Progenitor cell of endocrine pancreas (in vitro differentiated cells): ENCODE measurements at regions not wholly inside any gene's neighbourhood (a gene's known extent, or its start where the extent isn't known, plus 50 kb on each side); places are given as distances from the start of the nearest gene placed in this dataset.
A peak's percentile ranks its signal among the peaks of the same experiment; 100 is the strongest.

Experiments
- DNase-seq: peaks from one replicate; pipeline ENCODE4 v3.0.0; 2021; ENCODE audit warnings: low spot score; ENCODE audit not compliant: unreplicated experiment
- H3K27ac Mint-ChIP-seq: 2 replicates; pipeline ENCODE4 v1.8.0; 2021; ENCODE audit warnings: mild to moderate bottlenecking, moderate library complexity, mixed read lengths
- H3K27me3 Mint-ChIP-seq: 2 replicates; pipeline ENCODE4 v1.8.0; 2021; ENCODE audit warnings: mixed read lengths
- H3K36me3 Mint-ChIP-seq: 2 replicates; pipeline ENCODE4 v1.8.0; 2022; ENCODE audit warnings: mixed read lengths; ENCODE audit not compliant: insufficient read depth
- H3K4me1 Mint-ChIP-seq: 2 replicates; pipeline ENCODE4 v1.8.0; 2021; ENCODE audit warnings: low read depth, mixed read lengths
- H3K4me3 Mint-ChIP-seq: 2 replicates; pipeline ENCODE4 v1.8.0; 2021; ENCODE audit warnings: low read depth, mild to moderate bottlenecking, moderate library complexity, mixed read lengths
- H3K9me3 Mint-ChIP-seq: 2 replicates; pipeline ENCODE4 v1.8.0; 2021; ENCODE audit warnings: low read depth, mixed read lengths
- CTCF ChIP-seq: fragments of 200-600 bp; sonication (generic); IDR thresholded peaks from one replicate; pipeline ENCODE4 v1.5.0; 2021; ENCODE audit warnings: antibody characterized with exemption, mild to moderate bottlenecking; ENCODE audit not compliant: unreplicated experiment

GRCh38 chr6:168875811-168876576 lies 377.7 kb downstream of the THBS2 start:
- H3K27ac Mint-ChIP-seq, result peak overlapping the region; percentile 21
- no peak for DNase-seq
- peaks cover 3% of the 10 kb centered on the region for H3K4me1 Mint-ChIP-seq
- no peaks in the 10 kb centered on the region for H3K9me3 Mint-ChIP-seq
- no peaks in the 10 kb centered on the region for H3K36me3 Mint-ChIP-seq
- peaks cover 30% of the 10 kb centered on the region for H3K27me3 Mint-ChIP-seq
- no peak for TF ChIP-seq CTCF
- H3K4me3 Mint-ChIP-seq, result no peak overlapping the region

GRCh38 chr6:168874637-168875036 lies 379.0 kb downstream of the THBS2 start:
- no peak for TF ChIP-seq CTCF
- Mint-ChIP-seq H3K4me1 (peaks cover 5% of the 10 kb centered on the region), H3K4me3 (no peak overlapping the region), H3K9me3 (no peaks in the 10 kb centered on the region), H3K27me3 (peaks cover 24% of the 10 kb centered on the region), H3K36me3 (no peaks in the 10 kb centered on the region), H3K27ac (no peak overlapping the region)
- no peak for DNase-seq

- no peaks in the 10 kb centered on the region for H3K9me3 Mint-ChIP-seq
- TF ChIP-seq CTCF, result no peak
- no peak overlapping the region for H3K4me3 Mint-ChIP-seq
- H3K4me1 Mint-ChIP-seq, result peaks cover 5% of the 10 kb centered on the region
- no peaks in the 10 kb centered on the region for H3K36me3 Mint-ChIP-seq
- H3K27me3 Mint-ChIP-seq, result peaks cover 24% of the 10 kb centered on the region
- H3K27ac Mint-ChIP-seq, result peak overlapping the region; percentile 26
- DNase-seq, result no peak
These were observed 380.1 kb downstream of the THBS2 start for GRCh38 chr6:168873278-168874190.

GRCh38 chr6:168871642-168872315 lies 381.9 kb downstream of the THBS2 start:
- no peak for DNase-seq

More at GRCh38 chr6:168871642-168872315, 381.9 kb downstream of the THBS2 start:
- no peak overlapping the region for H3K4me3 Mint-ChIP-seq
- TF ChIP-seq CTCF, result no peak
- H3K27ac Mint-ChIP-seq, result peak overlapping the region; percentile 71
- peaks cover 22% of the 10 kb centered on the region for H3K27me3 Mint-ChIP-seq
- H3K4me1 Mint-ChIP-seq, result peaks cover 5% of the 10 kb centered on the region
- no peaks in the 10 kb centered on the region for H3K36me3 Mint-ChIP-seq
- H3K9me3 Mint-ChIP-seq, result no peaks in the 10 kb centered on the region
